T-cell (primary cell): ENCODE measurements at regions not wholly inside any gene's neighbourhood (a gene's known extent, or its start where the extent isn't known, plus 50 kb on each side); places are given as distances from the start of the nearest gene placed in this dataset.

Experiments
- ATAC-seq, 4 experiments: fragments of 200-7000 bp in 3 of 4; fragments of 150-1000 bp in 1 of 4; cut with Tn5 transposase; replicated peaks in 1 of 4; 1 replicate in 3 of 4; 2 replicates in 1 of 4; pipeline ENCODE4 v1.10.0; 2021; ENCODE audit warnings: moderate library complexity in 3 of 4, mild to moderate bottlenecking in 2 of 4, moderate number of reproducible peaks in 1 of 4
- CTCF ChIA-PET, 2 donors: fragments of 300-600 bp; sonication (Branson Sonifier 250); formaldehyde crosslinking; loops; one replicate each; lab custom pipeline; 2022; ENCODE audit warnings: antibody characterized with exemption in 2 of 2; lab: Charles Lee
- POLR2A ChIA-PET, 2 donors: fragments of 300-600 bp; sonication (Branson Sonifier 250); formaldehyde crosslinking; loops; one replicate each; lab custom pipeline; 2022; ENCODE audit warnings: antibody characterized with exemption in 2 of 2; lab: Charles Lee
- DNase-seq, 35 experiments: peaks; one replicate each; pipeline versions ENCODE4 v3.0.0 to v3.0.0-alpha.2; 2013 to 2023
- H3K27ac ChIP-seq: one replicate; pipeline ENCODE4 v1.5.1; 2013; ENCODE audit warnings: low read length
- H3K27me3 ChIP-seq, 2 experiments: replicated peaks in 1 of 2; 1 replicate in 1 of 2; 2 replicates in 1 of 2; pipeline versions ENCODE4 v1.6.1 to v1.7.0; 2013; ENCODE audit warnings: low read length in 1 of 2, mixed read lengths in 1 of 2; ENCODE audit not compliant: control insufficient read depth in 2 of 2, insufficient read depth in 2 of 2; ENCODE audit errors: extremely low read depth in 1 of 2
- H3K36me3 ChIP-seq, 2 donors: 1 replicate in 1 of 2; 2 replicates in 1 of 2; pipeline versions ENCODE4 v1.6.1 to v1.7.0; 2013; ENCODE audit warnings: low read length in 1 of 2; ENCODE audit not compliant: control insufficient read depth in 2 of 2, insufficient read depth in 1 of 2; ENCODE audit errors: extremely low read depth in 1 of 2
- H3K4me1 ChIP-seq, 2 experiments: 1 replicate in 1 of 2; 2 replicates in 1 of 2; pipeline versions ENCODE4 v1.6.1 to v1.7.0; 2013; ENCODE audit warnings: low read length in 2 of 2, mixed read lengths in 1 of 2; ENCODE audit not compliant: insufficient read depth in 2 of 2, control insufficient read depth in 1 of 2; ENCODE audit errors: extremely low read depth in 1 of 2
- H3K4me3 ChIP-seq, 2 donors: 1 replicate in 1 of 2; 2 replicates in 1 of 2; pipeline versions ENCODE4 v1.5.1 to v1.7.0; 2013; ENCODE audit warnings: mild to moderate bottlenecking in 2 of 2, low read length in 1 of 2, moderate library complexity in 1 of 2; ENCODE audit not compliant: control insufficient read depth in 1 of 2; ENCODE audit errors: extremely low read depth in 1 of 2
- H3K9me3 ChIP-seq: 2 replicates; pipeline ENCODE4 v1.7.0; 2013
- H3K27ac Mint-ChIP-seq, 2 donors: one replicate each; pipeline ENCODE4 v1.8.0; 2020 to 2021; ENCODE audit warnings: mild to moderate bottlenecking in 2 of 2, mixed read lengths in 2 of 2
- H3K27me3 Mint-ChIP-seq, 2 donors: one replicate each; pipeline ENCODE4 v1.8.0; 2021 to 2022; ENCODE audit warnings: mixed read lengths in 2 of 2
- H3K36me3 Mint-ChIP-seq: one replicate; pipeline ENCODE4 v1.8.0; 2021; ENCODE audit warnings: mixed read lengths
- H3K4me1 Mint-ChIP-seq, 3 donors: one replicate each; pipeline ENCODE4 v1.8.0; 2020 to 2022; ENCODE audit warnings: mixed read lengths in 3 of 3, mild to moderate bottlenecking in 1 of 3
- H3K4me3 Mint-ChIP-seq, 3 donors: one replicate each; pipeline ENCODE4 v1.8.0; 2020 to 2022; ENCODE audit warnings: mild to moderate bottlenecking in 3 of 3, mixed read lengths in 3 of 3, moderate library complexity in 3 of 3
- H3K9me3 Mint-ChIP-seq, 3 donors: one replicate each; pipeline ENCODE4 v1.8.0; 2020 to 2022; ENCODE audit warnings: mixed read lengths in 3 of 3
- WGBS: methylation state at CpG from one replicate; pipeline ENCODE4 v1.1.5; 2013; ENCODE audit warnings: missing lambda C conversion rate; ENCODE audit not compliant: insufficient coverage; 5-methylcytosine and 5-hydroxymethylcytosine counted together

GRCh38 chr2:113829270-113829669 lies 60.6 kb upstream of the ACTR3 start:
- CTCF ChIA-PET = no interaction called here
- H3K36me3 ChIP-seq = no peaks in the 10 kb centered on the region
- Mint-ChIP-seq H3K4me3 (no peak overlapping the region), H3K9me3 (peaks cover 0 to 10% (median 7%) of the 10 kb centered on the region in 3 donors), H3K36me3 (peaks cover 15% of the 10 kb centered on the region), H3K4me1 (no peaks in the 10 kb centered on the region), H3K27me3 (no peaks in the 10 kb centered on the region), H3K27ac (no peak overlapping the region)
- DNase-seq (no peak), ATAC-seq (no peak)
- POLR2A ChIA-PET = no interaction called here
- no peak overlapping the region for H3K27ac ChIP-seq
- no peaks in the 10 kb centered on the region for H3K27me3 ChIP-seq
- WGBS = no CpG with 5 or more reads among the region's 2 CpGs
- H3K4me1 ChIP-seq = no peaks in the 10 kb centered on the region
- H3K9me3 ChIP-seq = no peaks in the 10 kb centered on the region
- H3K4me3 ChIP-seq = no peak overlapping the region

GRCh38 chr2:113828049-113828742 lies 61.7 kb upstream of the ACTR3 start:
- Histone ChIP-seq H3K9me3 (no peaks in the 10 kb centered on the region), H3K4me1 (no peaks in the 10 kb centered on the region), H3K27ac (no peak overlapping the region), H3K36me3 (no peaks in the 10 kb centered on the region), H3K27me3 (no peaks in the 10 kb centered on the region), H3K4me3 (no peak overlapping the region)
- Mint-ChIP-seq H3K27me3 (no peaks in the 10 kb centered on the region), H3K4me3 (no peak overlapping the region), H3K36me3 (peaks cover 15% of the 10 kb centered on the region), H3K4me1 (no peaks in the 10 kb centered on the region), H3K27ac (no peak overlapping the region), H3K9me3 (peaks cover 0 to 10% (median 7%) of the 10 kb centered on the region in 3 donors)
- ChIA-PET CTCF (no interaction called here), POLR2A (no interaction called here)
- ATAC-seq (no peak), DNase-seq (no peak)
- WGBS = no CpG with 5 or more reads among the region's 2 CpGs

- 97% methylated on average over 2 of the region's 2 CpGs for WGBS
- no peaks in the 10 kb centered on the region for H3K27me3 Mint-ChIP-seq
- POLR2A ChIA-PET = no interaction called here
Observed at GRCh38 chr2:113827426-113827825, 62.5 kb upstream of the ACTR3 start.

GRCh38 chr2:113826346-113827285 lies 63.3 kb upstream of the ACTR3 start:
- H3K27ac ChIP-seq = no peak overlapping the region
- Mint-ChIP-seq H3K4me3 (no peak overlapping the region), H3K36me3 (peaks cover 15% of the 10 kb centered on the region), H3K27ac (no peak overlapping the region), H3K9me3 (peaks cover 0 to 10% (median 7%) of the 10 kb centered on the region in 3 donors), H3K4me1 (no peaks in the 10 kb centered on the region), H3K27me3 (no peaks in the 10 kb centered on the region)
- DNase-seq (no peak), ATAC-seq (no peak)
- H3K27me3 ChIP-seq = no peaks in the 10 kb centered on the region
- H3K9me3 ChIP-seq = no peaks in the 10 kb centered on the region
- H3K36me3 ChIP-seq = no peaks in the 10 kb centered on the region
- H3K4me3 ChIP-seq = no peak overlapping the region
- WGBS = no CpG with 5 or more reads among the region's 4 CpGs
- ChIA-PET POLR2A (no interaction called here), CTCF (interaction anchor here in 1 of 2 donors (0.6 kb wide), 1 partner anchor 57 kb away, joined by 4 read pairs; no protein-coding TSS in a partner anchor)
- H3K4me1 ChIP-seq = no peaks in the 10 kb centered on the region

More at GRCh38 chr2:113827426-113827825, 62.5 kb upstream of the ACTR3 start:
- Mint-ChIP-seq H3K9me3 (peaks cover 0 to 10% (median 7%) of the 10 kb centered on the region in 3 donors), H3K4me1 (no peaks in the 10 kb centered on the region), H3K4me3 (no peak overlapping the region), H3K36me3 (peaks cover 15% of the 10 kb centered on the region), H3K27ac (no peak overlapping the region)
- no peaks in the 10 kb centered on the region for H3K36me3 ChIP-seq
- CTCF ChIA-PET = no interaction called here
- H3K4me1 ChIP-seq = no peaks in the 10 kb centered on the region
- H3K27me3 ChIP-seq = no peaks in the 10 kb centered on the region
- no peak for ATAC-seq
- H3K27ac ChIP-seq = no peak overlapping the region
- DNase-seq = no peak
- H3K9me3 ChIP-seq = no peaks in the 10 kb centered on the region
- H3K4me3 ChIP-seq = no peak overlapping the region

- H3K9me3 Mint-ChIP-seq = peaks cover 0 to 7% (median 4%) of the 10 kb centered on the region in 3 donors
- no peaks in the 10 kb centered on the region for H3K4me1 Mint-ChIP-seq
- no peaks in the 10 kb centered on the region for H3K36me3 Mint-ChIP-seq
- 67% methylated on average over 1 of the region's 4 CpGs for WGBS
- no peaks in the 10 kb centered on the region for H3K9me3 ChIP-seq
- ChIA-PET POLR2A (interaction anchor here in 1 of 2 donors (0.7 kb wide), 1 partner anchor 12 kb away, joined by 8 read pairs; no protein-coding TSS in a partner anchor), CTCF (no interaction called here)
- H3K4me3 ChIP-seq = no peak overlapping the region
- no peaks in the 10 kb centered on the region for H3K27me3 Mint-ChIP-seq
- H3K4me1 ChIP-seq = no peaks in the 10 kb centered on the region
- H3K27ac Mint-ChIP-seq = no peak overlapping the region
- no peak for ATAC-seq
- no peaks in the 10 kb centered on the region for H3K36me3 ChIP-seq
- no peaks in the 10 kb centered on the region for H3K27me3 ChIP-seq
- DNase-seq = no peak
- H3K27ac ChIP-seq = no peak overlapping the region
- H3K4me3 Mint-ChIP-seq = no peak overlapping the region
Observed at GRCh38 chr2:113823716-113824595, 65.9 kb upstream of the ACTR3 start.
